Esophagus squamous epithelium (tissue), 5 donors: ENCODE measurements at regions not wholly inside any gene's neighbourhood (a gene's known extent, or its start where the extent isn't known, plus 50 kb on each side); places are given as distances from the start of the nearest gene placed in this dataset.

Experiments
- DNase-seq: peaks from one replicate; lab custom pipeline; 2025; lab: John Stamatoyannopoulos, UW
- H3K27ac ChIP-seq, 4 donors: fragments of 200-600 bp; sonication (generic); one replicate each; pipeline ENCODE4 v1.5.1; 2016 to 2019; ENCODE audit warnings: mild to moderate bottlenecking in 1 of 4
- H3K27me3 ChIP-seq, 4 donors: fragments of 200-600 bp; sonication (generic); 1 replicate in 3 of 4; 2 replicates in 1 of 4; pipeline versions ENCODE4 v1.5.1 to v1.6.0; 2017 to 2021; ENCODE audit warnings: antibody characterized with exemption in 1 of 4
- H3K36me3 ChIP-seq, 3 donors: fragments of 200-600 bp; sonication (generic); one replicate each; pipeline ENCODE4 v1.5.1; 2016 to 2019
- H3K4me1 ChIP-seq, 3 donors: fragments of 200-600 bp; sonication (generic); one replicate each; pipeline ENCODE4 v1.5.1; 2017 to 2019
- H3K4me3 ChIP-seq, 4 donors: fragments of 200-600 bp; sonication (generic); 1 replicate in 3 of 4; 2 replicates in 1 of 4; pipeline ENCODE4 v1.5.1; 2016 to 2019; ENCODE audit warnings: mild to moderate bottlenecking in 2 of 4, moderate library complexity in 1 of 4
- H3K9me3 ChIP-seq, 3 donors: fragments of 200-600 bp; sonication (generic); one replicate each; pipeline ENCODE4 v1.5.1; 2016 to 2019
- POLR2A ChIP-seq, 4 donors: fragments of 450-650 bp; IDR thresholded peaks; one replicate each; pipeline ENCODE4 v1.6.1; 2017; ENCODE audit warnings: antibody characterized with exemption in 4 of 4, mild to moderate bottlenecking in 4 of 4, moderate library complexity in 3 of 4
- WGBS, 2 donors: methylation state at CpG; one replicate each; pipeline ENCODE4 v1.1.5; 2018; 5-methylcytosine and 5-hydroxymethylcytosine counted together
- intact Hi-C: fragments of 100-400 bp; cut with DNase I; formaldehyde crosslinking; loops from one replicate; pipeline ENCODE4 v1.15.0; 2022
- TF ChIP-seq, protein P1 (sequence below), 6 experiments: fragments of 450-650 bp in 4 of 6; fragments of 200-600 bp in 2 of 6; sonication (generic) in 2 of 6; IDR thresholded peaks; one replicate each; pipeline ENCODE4 v1.5.1; 2016 to 2019; ENCODE audit warnings: antibody characterized with exemption in 6 of 6, mild to moderate bottlenecking in 4 of 6, moderate library complexity in 4 of 6
- donor health status: DM: yes; HTN: yes; CAD: no.

DNA sequence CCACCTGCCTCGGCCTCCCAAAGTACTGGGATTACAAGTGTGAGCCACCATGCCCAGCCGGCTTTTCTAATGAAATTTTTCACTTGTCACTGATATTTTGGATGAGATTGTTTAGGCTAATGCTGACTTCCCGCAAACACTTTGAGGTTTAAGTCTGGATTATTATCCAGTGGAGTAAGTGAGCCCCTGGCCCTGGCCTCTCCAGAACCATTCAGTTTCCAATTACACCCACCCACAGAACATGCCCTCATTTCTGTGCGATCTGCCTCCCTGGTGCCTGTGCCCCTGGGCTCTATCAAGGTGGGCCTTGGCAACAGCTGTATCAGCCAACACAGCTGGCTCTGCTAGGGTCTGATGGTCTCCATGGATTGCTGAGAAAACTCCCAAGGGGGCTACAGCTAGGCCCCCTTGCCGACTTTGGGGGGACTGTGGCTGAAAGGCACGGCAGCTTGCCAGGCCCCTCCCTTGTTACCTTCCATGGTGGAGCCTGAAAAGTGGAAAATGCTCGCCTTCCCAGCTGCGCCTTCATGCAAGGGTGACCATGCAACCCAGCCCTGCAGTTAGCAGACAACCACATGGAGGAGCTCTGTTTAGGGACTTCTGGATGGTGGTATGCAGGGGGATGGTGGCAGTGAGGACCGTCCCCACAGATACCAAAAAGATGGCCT, 288.9 kb downstream of the FAM43A start:
- Histone ChIP-seq H3K4me3 (no peak overlapping the region), H3K36me3 (no peaks in the 10 kb centered on the region), H3K4me1 (peaks cover 0 to 17% (median 4%) of the 10 kb centered on the region in 3 donors), H3K27ac (no peak overlapping the region), H3K27me3 (no peaks in the 10 kb centered on the region), H3K9me3 (no peaks in the 10 kb centered on the region)
- TF ChIP-seq, protein P1, sequence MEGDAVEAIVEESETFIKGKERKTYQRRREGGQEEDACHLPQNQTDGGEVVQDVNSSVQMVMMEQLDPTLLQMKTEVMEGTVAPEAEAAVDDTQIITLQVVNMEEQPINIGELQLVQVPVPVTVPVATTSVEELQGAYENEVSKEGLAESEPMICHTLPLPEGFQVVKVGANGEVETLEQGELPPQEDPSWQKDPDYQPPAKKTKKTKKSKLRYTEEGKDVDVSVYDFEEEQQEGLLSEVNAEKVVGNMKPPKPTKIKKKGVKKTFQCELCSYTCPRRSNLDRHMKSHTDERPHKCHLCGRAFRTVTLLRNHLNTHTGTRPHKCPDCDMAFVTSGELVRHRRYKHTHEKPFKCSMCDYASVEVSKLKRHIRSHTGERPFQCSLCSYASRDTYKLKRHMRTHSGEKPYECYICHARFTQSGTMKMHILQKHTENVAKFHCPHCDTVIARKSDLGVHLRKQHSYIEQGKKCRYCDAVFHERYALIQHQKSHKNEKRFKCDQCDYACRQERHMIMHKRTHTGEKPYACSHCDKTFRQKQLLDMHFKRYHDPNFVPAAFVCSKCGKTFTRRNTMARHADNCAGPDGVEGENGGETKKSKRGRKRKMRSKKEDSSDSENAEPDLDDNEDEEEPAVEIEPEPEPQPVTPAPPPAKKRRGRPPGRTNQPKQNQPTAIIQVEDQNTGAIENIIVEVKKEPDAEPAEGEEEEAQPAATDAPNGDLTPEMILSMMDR (IDR thresholded peaks at IDR 0.05) = no peak
- no peak for TF ChIP-seq POLR2A (IDR thresholded peaks at IDR 0.05)
- WGBS, 2 donors = 80 to 98% methylated on average over 6 to 7 of the region's 9 CpGs
- intact Hi-C loops = no loop called here
- DNase-seq = no peak

DNA sequence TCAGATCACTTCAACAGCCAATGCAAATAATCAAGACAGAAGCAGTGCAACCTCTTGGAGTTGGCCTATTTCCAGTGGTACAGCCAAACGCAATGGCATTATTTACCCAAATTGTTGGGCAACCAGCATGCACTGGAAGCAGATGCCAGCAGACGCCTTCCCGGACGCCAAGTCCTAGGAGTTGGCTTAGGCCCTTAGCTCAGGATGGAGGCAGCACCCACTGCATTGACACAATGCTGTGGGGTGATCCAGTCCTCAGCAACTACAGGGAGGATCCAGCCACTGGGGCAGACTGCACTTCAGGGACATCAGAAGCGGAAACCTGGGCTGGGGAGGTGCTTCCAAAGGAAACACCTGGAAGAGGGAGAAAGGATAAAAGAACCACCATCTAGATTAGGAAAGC, 290.4 kb downstream of the FAM43A start:
- DNase-seq = no peak
- Histone ChIP-seq H3K9me3 (no peaks in the 10 kb centered on the region), H3K27ac (no peak overlapping the region), H3K36me3 (no peaks in the 10 kb centered on the region), H3K4me1 (peaks cover 0 to 17% (median 4%) of the 10 kb centered on the region in 3 donors), H3K4me3 (no peak overlapping the region), H3K27me3 (no peaks in the 10 kb centered on the region)
- WGBS, 2 donors = 46 to 60% methylated on average over 2 to 4 of the region's 5 CpGs
- TF ChIP-seq POLR2A (IDR thresholded peaks at IDR 0.05) = no peak
- TF ChIP-seq, protein P1 (IDR thresholded peaks at IDR 0.05) = no peak
- intact Hi-C loops = no loop called here

DNA sequence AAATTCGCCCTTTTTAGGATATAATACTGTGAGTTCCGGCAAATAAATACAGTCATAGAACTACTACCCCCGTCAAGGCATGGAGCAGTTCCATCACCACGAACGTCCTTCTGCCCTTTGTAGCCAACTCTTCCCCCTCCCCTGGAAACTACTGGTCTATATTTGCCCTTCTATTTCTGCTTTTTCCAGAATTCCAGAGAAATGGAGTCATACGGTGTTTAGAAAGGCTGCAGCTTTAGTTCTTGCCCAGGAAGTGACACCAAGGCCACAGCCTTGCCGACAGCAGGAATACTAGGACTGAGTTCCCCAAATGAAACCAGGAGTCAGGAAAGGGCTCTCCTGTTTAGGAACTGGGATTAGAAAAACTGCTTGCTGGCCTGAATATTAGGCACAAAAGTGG, 291.2 kb downstream of the FAM43A start:
- intact Hi-C loops = no loop called here

DNA sequence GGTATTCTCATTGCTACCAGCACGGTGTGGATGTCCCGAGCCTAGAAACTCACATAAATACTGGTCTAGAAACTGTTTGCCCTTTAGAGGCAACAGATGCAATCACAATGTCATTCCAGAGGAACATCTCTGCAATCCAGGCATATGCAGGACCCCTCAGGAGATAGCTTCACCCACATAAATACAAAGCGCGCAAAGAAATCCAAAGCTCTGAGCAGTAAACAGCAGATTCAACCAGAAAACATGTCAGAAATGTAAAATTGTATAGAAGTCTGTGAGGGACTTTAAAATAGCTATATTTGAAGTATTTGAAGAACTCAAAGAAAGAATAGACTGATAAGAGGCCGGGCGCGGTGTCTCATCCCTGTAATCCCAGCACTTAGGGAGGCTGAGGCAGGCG, 291.7 kb downstream of the FAM43A start:
- H3K27ac ChIP-seq = no peak overlapping the region
- WGBS, 2 donors = 97 to 99% methylated on average over 8 of the region's 8 CpGs
- H3K36me3 ChIP-seq = no peaks in the 10 kb centered on the region
- no peaks in the 10 kb centered on the region for H3K9me3 ChIP-seq
- no peak for TF ChIP-seq POLR2A (IDR thresholded peaks at IDR 0.05)
- TF ChIP-seq, protein P1 (IDR thresholded peaks at IDR 0.05) = no peak
- intact Hi-C loops = no loop called here
- no peak for DNase-seq
- H3K4me1 ChIP-seq = peaks cover 0 to 17% (median 4%) of the 10 kb centered on the region in 3 donors
- no peak overlapping the region for H3K4me3 ChIP-seq
- no peaks in the 10 kb centered on the region for H3K27me3 ChIP-seq

More for the DNA sequence above, 291.2 kb downstream of the FAM43A start:
- Histone ChIP-seq H3K4me3 (no peak overlapping the region), H3K36me3 (no peaks in the 10 kb centered on the region), H3K27ac (no peak overlapping the region), H3K9me3 (no peaks in the 10 kb centered on the region), H3K27me3 (no peaks in the 10 kb centered on the region), H3K4me1 (peaks cover 0 to 17% (median 4%) of the 10 kb centered on the region in 3 donors)
- TF ChIP-seq, protein P1 (IDR thresholded peaks at IDR 0.05) = no peak
- DNase-seq = no peak
- WGBS, 2 donors = 70 to 78% methylated on average over 7 of the region's 7 CpGs

DNA sequence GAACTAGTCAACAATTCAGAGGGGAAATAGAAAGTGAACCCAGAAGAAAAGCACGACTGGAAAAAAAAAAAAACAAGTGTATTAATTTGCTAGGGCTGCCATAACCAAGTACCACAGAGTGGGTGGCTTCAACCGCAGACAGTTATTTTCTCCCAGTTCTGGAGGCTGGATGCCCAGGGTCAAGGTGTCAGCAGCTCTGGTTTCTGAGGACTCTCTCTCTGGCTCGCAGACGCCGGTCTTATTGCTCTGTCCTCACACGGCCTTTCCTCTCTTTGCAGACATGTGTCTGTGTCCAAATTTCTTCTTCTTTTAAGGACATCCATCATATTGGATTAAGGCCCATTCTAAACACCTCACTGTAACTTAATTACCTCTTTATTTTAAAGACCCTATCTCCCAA, 291.8 kb downstream of the XXYLT1 start:
- Histone ChIP-seq H3K27ac (no peak overlapping the region), H3K4me3 (no peak overlapping the region), H3K27me3 (no peaks in the 10 kb centered on the region), H3K9me3 (no peaks in the 10 kb centered on the region), H3K4me1 (peaks cover 0 to 17% (median 4%) of the 10 kb centered on the region in 3 donors), H3K36me3 (no peaks in the 10 kb centered on the region)
- TF ChIP-seq POLR2A (IDR thresholded peaks at IDR 0.05) = no peak
- TF ChIP-seq, protein P1 (IDR thresholded peaks at IDR 0.05) = no peak
- intact Hi-C loops = no loop called here
- WGBS, 2 donors = 69 to 79% methylated on average over 6 of the region's 6 CpGs
- no peak for DNase-seq
